Neural cell (in vitro differentiated cells): ENCODE measurements at regions not wholly inside any gene's neighbourhood (a gene's known extent, or its start where the extent isn't known, plus 50 kb on each side); places are given as distances from the start of the nearest gene placed in this dataset.

Experiments
- H2AFZ ChIP-seq: fragments of 200-600, 300-800 bp; sonication (generic), shearing (Covaris generic); 2 replicates; pipeline ENCODE4 v1.6.0; 2014; ENCODE audit warnings: low read depth, mild to moderate bottlenecking, antibody characterized with exemption, low read length, moderate library complexity
- H3F3A ChIP-seq: fragments of 200-600 bp; shearing (Covaris generic); 2 replicates; pipeline ENCODE4 v1.6.1; 2016; ENCODE audit warnings: mild to moderate bottlenecking, moderate library complexity, mixed read lengths, antibody characterized with exemption, low read length; ENCODE audit not compliant: insufficient read depth, poor library complexity, severe bottlenecking
- H3K27ac ChIP-seq: fragments of 200-600, 300-800 bp; sonication (generic), shearing (Covaris generic); 2 replicates; pipeline ENCODE4 v1.5.1; 2014; ENCODE audit warnings: mild to moderate bottlenecking, low read length, moderate library complexity
- H3K27me3 ChIP-seq: fragments of 300-800, 200-600 bp; sonication (generic), shearing (Covaris generic); 2 replicates; pipeline ENCODE4 v1.6.0; 2014; ENCODE audit warnings: mild to moderate bottlenecking, low read depth, low read length, moderate library complexity; ENCODE audit not compliant: insufficient read depth
- H3K36me3 ChIP-seq: fragments of 300-800, 200-600 bp; sonication (generic), shearing (Covaris generic); 2 replicates; pipeline ENCODE4 v1.5.1; 2014; ENCODE audit warnings: mild to moderate bottlenecking, antibody characterized with exemption, low read length, moderate library complexity; ENCODE audit not compliant: insufficient read depth
- H3K4me2 ChIP-seq: fragments of 300-800, 200-600 bp; sonication (generic), shearing (Covaris generic); 2 replicates; pipeline ENCODE4 v1.6.0; 2014; ENCODE audit warnings: mild to moderate bottlenecking, low read length
- H3K4me3 ChIP-seq: fragments of 300-800, 200-600 bp; sonication (generic), shearing (Covaris generic); 2 replicates; pipeline ENCODE4 v1.5.1; 2014; ENCODE audit warnings: mild to moderate bottlenecking, low read length, moderate library complexity
- H3K79me2 ChIP-seq: fragments of 200-600 bp; shearing (Covaris generic); replicated peaks from 2 replicates; pipeline ENCODE4 v1.6.0; 2014; ENCODE audit warnings: mild to moderate bottlenecking, low read length, moderate library complexity; ENCODE audit not compliant: insufficient read depth
- H3K9ac ChIP-seq: fragments of 300-800, 200-600 bp; sonication (generic), shearing (Covaris generic); 2 replicates; pipeline ENCODE4 v1.6.1; 2016; ENCODE audit warnings: mild to moderate bottlenecking, low read length, mixed read lengths
- H3K9me2 ChIP-seq: fragments of 200-600 bp; shearing (Covaris generic); 2 replicates; pipeline ENCODE4 v1.6.1; 2016; ENCODE audit warnings: mild to moderate bottlenecking, low read length, mixed read lengths; ENCODE audit not compliant: insufficient read depth
- H3K9me3 ChIP-seq: fragments of 200-600, 300-800 bp; sonication (generic), shearing (Covaris generic); 2 replicates; pipeline ENCODE4 v1.6.1; 2016; ENCODE audit warnings: mild to moderate bottlenecking, mixed run types, low read length, moderate library complexity, mixed read lengths
- H4K20me1 ChIP-seq: fragments of 200-600 bp; shearing (Covaris generic); 2 replicates; pipeline ENCODE4 v1.6.1; 2016; ENCODE audit warnings: mild to moderate bottlenecking, mixed run types; ENCODE audit not compliant: insufficient read depth
- EP300 ChIP-seq: fragments of 450-650 bp; conservative IDR thresholded peaks from 2 replicates; pipeline ENCODE4 v1.6.1; 2014; ENCODE audit warnings: antibody characterized with exemption, mild to moderate bottlenecking, moderate library complexity; ENCODE audit not compliant: poor library complexity, severe bottlenecking
- EZH2 ChIP-seq: fragments of 200-600, 300-800 bp; shearing (Covaris generic), sonication (generic); IDR thresholded peaks from 2 replicates; pipeline ENCODE4 v1.6.1; 2014; ENCODE audit warnings: antibody characterized with exemption, low read length, borderline replicate concordance, mild to moderate bottlenecking; ENCODE audit not compliant: insufficient read depth, poor library complexity, severe bottlenecking
- MXI1 ChIP-seq: fragments of 450-650 bp; conservative IDR thresholded peaks from 2 replicates; pipeline ENCODE4 v1.6.1; 2014; ENCODE audit warnings: antibody characterized with exemption, mild to moderate bottlenecking; ENCODE audit not compliant: poor library complexity, severe bottlenecking
- POLR2AphosphoS5 ChIP-seq: IDR thresholded peaks from 2 replicates; pipeline ENCODE4 v1.6.1; 2012
- RAD21 ChIP-seq: fragments of 450-650 bp; conservative IDR thresholded peaks from 2 replicates; pipeline ENCODE4 v1.6.1; 2014; ENCODE audit warnings: antibody characterized with exemption, mild to moderate bottlenecking, moderate library complexity
- SMC3 ChIP-seq: fragments of 450-650 bp; conservative IDR thresholded peaks from 2 replicates; pipeline ENCODE4 v1.6.1; 2014; ENCODE audit warnings: antibody characterized with exemption, mild to moderate bottlenecking, moderate library complexity; ENCODE audit not compliant: poor library complexity
- TAF1 ChIP-seq: IDR thresholded peaks from 2 replicates; pipeline ENCODE4 v1.6.1; 2012; ENCODE audit warnings: low read depth
- TF ChIP-seq, protein P1 (sequence below): fragments of 450-650 bp; IDR thresholded peaks from 2 replicates; pipeline ENCODE4 v1.5.1; 2014; ENCODE audit warnings: antibody characterized with exemption, mild to moderate bottlenecking, moderate library complexity; ENCODE audit not compliant: poor library complexity, severe bottlenecking
- TF ChIP-seq, protein P2 (sequence below): IDR thresholded peaks from 2 replicates; pipeline ENCODE4 v1.6.1; 2012; ENCODE audit warnings: borderline replicate concordance

DNA sequence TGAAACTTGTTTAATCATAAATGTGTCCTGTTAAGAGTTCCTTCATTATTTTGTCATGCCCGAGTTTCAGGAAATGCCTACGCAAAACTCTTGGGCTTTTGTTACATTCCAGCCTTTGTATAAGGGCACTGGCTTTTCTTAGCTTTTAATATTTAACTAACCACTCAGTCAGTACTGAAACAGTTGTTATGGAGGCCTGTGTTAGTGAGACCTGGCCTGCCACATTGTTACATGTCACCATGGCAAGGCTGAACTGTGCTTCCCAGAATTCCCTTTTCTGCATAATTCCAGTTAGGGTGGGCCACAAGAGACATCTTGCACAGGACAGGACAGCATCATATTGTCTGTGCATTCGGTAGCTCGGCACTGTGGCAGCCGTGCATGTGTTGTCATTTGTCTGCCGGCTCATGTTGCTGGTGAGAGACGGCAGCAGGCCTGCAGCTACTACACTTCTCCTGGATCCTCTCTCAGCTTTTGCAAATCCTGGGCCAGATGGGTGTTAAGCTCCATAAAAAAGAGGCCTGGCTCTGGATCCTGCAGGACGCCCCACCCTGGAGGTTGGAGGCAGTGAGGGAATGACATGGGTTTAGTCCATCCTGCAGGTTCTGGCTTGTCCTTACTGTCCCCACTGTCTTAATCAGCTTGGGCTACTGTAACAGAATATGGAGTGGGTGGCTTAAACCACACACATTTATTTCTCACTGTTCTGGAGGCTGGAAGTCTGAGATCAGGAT is 128.8 kb upstream of the DTNBP1 start:
- H2AFZ ChIP-seq, result no peak overlapping the region
- H3K4me2 ChIP-seq, result no peak overlapping the region
- no peak overlapping the region for H3K4me3 ChIP-seq
- H3K9ac ChIP-seq, result no peak overlapping the region
- no peak overlapping the region for H3K27ac ChIP-seq
- TF ChIP-seq, protein P1, sequence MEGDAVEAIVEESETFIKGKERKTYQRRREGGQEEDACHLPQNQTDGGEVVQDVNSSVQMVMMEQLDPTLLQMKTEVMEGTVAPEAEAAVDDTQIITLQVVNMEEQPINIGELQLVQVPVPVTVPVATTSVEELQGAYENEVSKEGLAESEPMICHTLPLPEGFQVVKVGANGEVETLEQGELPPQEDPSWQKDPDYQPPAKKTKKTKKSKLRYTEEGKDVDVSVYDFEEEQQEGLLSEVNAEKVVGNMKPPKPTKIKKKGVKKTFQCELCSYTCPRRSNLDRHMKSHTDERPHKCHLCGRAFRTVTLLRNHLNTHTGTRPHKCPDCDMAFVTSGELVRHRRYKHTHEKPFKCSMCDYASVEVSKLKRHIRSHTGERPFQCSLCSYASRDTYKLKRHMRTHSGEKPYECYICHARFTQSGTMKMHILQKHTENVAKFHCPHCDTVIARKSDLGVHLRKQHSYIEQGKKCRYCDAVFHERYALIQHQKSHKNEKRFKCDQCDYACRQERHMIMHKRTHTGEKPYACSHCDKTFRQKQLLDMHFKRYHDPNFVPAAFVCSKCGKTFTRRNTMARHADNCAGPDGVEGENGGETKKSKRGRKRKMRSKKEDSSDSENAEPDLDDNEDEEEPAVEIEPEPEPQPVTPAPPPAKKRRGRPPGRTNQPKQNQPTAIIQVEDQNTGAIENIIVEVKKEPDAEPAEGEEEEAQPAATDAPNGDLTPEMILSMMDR, result no peak
- TF ChIP-seq POLR2AphosphoS5, result no peak
- TF ChIP-seq TAF1, result no peak
- no peak for TF ChIP-seq MXI1
- TF ChIP-seq, protein P2, sequence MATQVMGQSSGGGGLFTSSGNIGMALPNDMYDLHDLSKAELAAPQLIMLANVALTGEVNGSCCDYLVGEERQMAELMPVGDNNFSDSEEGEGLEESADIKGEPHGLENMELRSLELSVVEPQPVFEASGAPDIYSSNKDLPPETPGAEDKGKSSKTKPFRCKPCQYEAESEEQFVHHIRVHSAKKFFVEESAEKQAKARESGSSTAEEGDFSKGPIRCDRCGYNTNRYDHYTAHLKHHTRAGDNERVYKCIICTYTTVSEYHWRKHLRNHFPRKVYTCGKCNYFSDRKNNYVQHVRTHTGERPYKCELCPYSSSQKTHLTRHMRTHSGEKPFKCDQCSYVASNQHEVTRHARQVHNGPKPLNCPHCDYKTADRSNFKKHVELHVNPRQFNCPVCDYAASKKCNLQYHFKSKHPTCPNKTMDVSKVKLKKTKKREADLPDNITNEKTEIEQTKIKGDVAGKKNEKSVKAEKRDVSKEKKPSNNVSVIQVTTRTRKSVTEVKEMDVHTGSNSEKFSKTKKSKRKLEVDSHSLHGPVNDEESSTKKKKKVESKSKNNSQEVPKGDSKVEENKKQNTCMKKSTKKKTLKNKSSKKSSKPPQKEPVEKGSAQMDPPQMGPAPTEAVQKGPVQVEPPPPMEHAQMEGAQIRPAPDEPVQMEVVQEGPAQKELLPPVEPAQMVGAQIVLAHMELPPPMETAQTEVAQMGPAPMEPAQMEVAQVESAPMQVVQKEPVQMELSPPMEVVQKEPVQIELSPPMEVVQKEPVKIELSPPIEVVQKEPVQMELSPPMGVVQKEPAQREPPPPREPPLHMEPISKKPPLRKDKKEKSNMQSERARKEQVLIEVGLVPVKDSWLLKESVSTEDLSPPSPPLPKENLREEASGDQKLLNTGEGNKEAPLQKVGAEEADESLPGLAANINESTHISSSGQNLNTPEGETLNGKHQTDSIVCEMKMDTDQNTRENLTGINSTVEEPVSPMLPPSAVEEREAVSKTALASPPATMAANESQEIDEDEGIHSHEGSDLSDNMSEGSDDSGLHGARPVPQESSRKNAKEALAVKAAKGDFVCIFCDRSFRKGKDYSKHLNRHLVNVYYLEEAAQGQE, result no peak
- TF ChIP-seq EP300, result no peak
- no peak for TF ChIP-seq SMC3
- TF ChIP-seq EZH2, result no peak
- TF ChIP-seq RAD21, result no peak
- no peaks in the 10 kb centered on the region for H3K9me2 ChIP-seq
- H3K79me2 ChIP-seq, result no peaks in the 10 kb centered on the region
- no peaks in the 10 kb centered on the region for H3K36me3 ChIP-seq
- no peaks in the 10 kb centered on the region for H3K9me3 ChIP-seq
- no peaks in the 10 kb centered on the region for H4K20me1 ChIP-seq
- H3F3A ChIP-seq, result no peaks in the 10 kb centered on the region
- H3K27me3 ChIP-seq, result no peaks in the 10 kb centered on the region

DNA sequence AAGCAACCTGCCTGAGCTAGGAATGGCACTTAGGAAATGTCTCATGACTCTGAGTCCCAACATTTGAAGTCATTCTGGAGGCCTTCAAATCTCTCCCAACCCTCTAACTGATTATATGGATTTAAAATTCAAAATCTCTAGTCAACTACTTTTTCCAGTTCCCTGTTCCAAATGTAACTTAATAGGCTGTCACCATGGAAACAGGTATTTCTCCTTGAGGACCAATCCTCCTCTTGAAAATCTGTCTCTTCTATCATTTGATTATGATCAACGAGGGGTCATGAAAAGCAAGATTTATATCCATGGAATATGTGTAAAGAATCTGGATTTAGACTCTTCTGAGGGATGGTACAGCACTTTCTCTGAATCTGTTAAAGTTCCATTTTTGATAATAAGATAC is 127.3 kb upstream of the DTNBP1 start:
- Histone ChIP-seq H3K9me2 (no peaks in the 10 kb centered on the region), H3K27ac (no peak overlapping the region), H3F3A (no peaks in the 10 kb centered on the region)

More for the DNA sequence above, 127.3 kb upstream of the DTNBP1 start:
- Histone ChIP-seq H3K4me3 (no peak overlapping the region), H4K20me1 (no peaks in the 10 kb centered on the region), H3K9ac (no peak overlapping the region), H3K27me3 (no peaks in the 10 kb centered on the region), H3K9me3 (no peaks in the 10 kb centered on the region), H2AFZ (no peak overlapping the region), H3K79me2 (no peaks in the 10 kb centered on the region), H3K36me3 (no peaks in the 10 kb centered on the region), H3K4me2 (no peak overlapping the region)
- TF ChIP-seq SMC3 (no peak), TAF1 (no peak), MXI1 (no peak), RAD21 (no peak), EP300 (no peak), EZH2 (no peak), POLR2AphosphoS5 (no peak)
- TF ChIP-seq, protein P2, result no peak
- TF ChIP-seq, protein P1, result no peak
